OCI-LY3 (cell line): ENCODE measurements at regions not wholly inside any gene's neighbourhood (a gene's known extent, or its start where the extent isn't known, plus 50 kb on each side); places are given as distances from the start of the nearest gene placed in this dataset.

Experiments used
- H2AFZ ChIP-seq: fragments of 200-600, 300-600 bp; shearing (Covaris generic); 2 replicates; pipeline ENCODE4 v1.6.0; 2014; ENCODE audit warnings: antibody characterized with exemption, low read depth, low read length
- H3K27ac ChIP-seq: fragments of 200-600, 300-600 bp; sonication (generic); 2 replicates; pipeline ENCODE4 v1.5.1; 2014; ENCODE audit warnings: mild to moderate bottlenecking, low read length, moderate library complexity, mixed read lengths
- H3K27me3 ChIP-seq: fragments of 200-600, 300-600 bp; sonication (generic); 2 replicates; pipeline ENCODE4 v1.6.1; 2014; ENCODE audit warnings: low read depth, low read length, mixed read lengths
- H3K36me3 ChIP-seq: fragments of 200-600, 300-600 bp; sonication (generic); replicated peaks from 2 replicates; pipeline ENCODE3; 2014; ENCODE audit warnings: low read depth, low read length, mixed read lengths
- H3K4me1 ChIP-seq: fragments of 300-600, 200-600 bp; sonication (generic); 2 replicates; pipeline ENCODE4 v1.6.1; 2014; ENCODE audit warnings: low read length, mixed read lengths
- H3K4me2 ChIP-seq: fragments of 200-600, 300-600 bp; sonication (generic); 2 replicates; pipeline ENCODE4 v1.6.1; 2014; ENCODE audit warnings: low read length, mixed read lengths
- H3K4me3 ChIP-seq: fragments of 300-600, 200-600 bp; sonication (generic); 2 replicates; pipeline ENCODE4 v1.5.1; 2014; ENCODE audit warnings: antibody characterized with exemption, mild to moderate bottlenecking, low read length, moderate library complexity
- H3K79me2 ChIP-seq: fragments of 300-600, 200-600 bp; shearing (Covaris generic); 2 replicates; pipeline ENCODE4 v1.6.1; 2014; ENCODE audit warnings: mild to moderate bottlenecking, low read length, mixed read lengths
- H3K9ac ChIP-seq: fragments of 300-600, 200-600 bp; shearing (Covaris generic); 2 replicates; pipeline ENCODE4 v1.6.0; 2014; ENCODE audit warnings: mild to moderate bottlenecking, low read length, moderate library complexity
- H3K9me3 ChIP-seq: fragments of 200-600, 300-600 bp; shearing (Covaris generic); 2 replicates; pipeline ENCODE4 v1.6.1; 2014; ENCODE audit warnings: low read length, mixed read lengths; ENCODE audit not compliant: insufficient read depth
- H4K20me1 ChIP-seq: fragments of 200-600, 300-600 bp; sonication (generic); 2 replicates; pipeline ENCODE4 v1.6.1; 2016; ENCODE audit warnings: low read length, mixed read lengths; ENCODE audit not compliant: insufficient read depth
- CTCF ChIP-seq: fragments of 200-600, 300-600 bp; sonication (generic); IDR thresholded peaks from 2 replicates; pipeline ENCODE4 v1.5.1; 2014; ENCODE audit warnings: antibody characterized with exemption, low read length, low read depth
- EZH2phosphoT487 ChIP-seq: fragments of 200-600 bp; shearing (Covaris generic); IDR thresholded peaks from 2 replicates; pipeline ENCODE4 v1.6.1; 2018; ENCODE audit warnings: antibody characterized with exemption, mixed run types, low read depth

GRCh38 chr10:4775808-4776207, 50.2 kb upstream of the AKR1E2 start:
- no peak for TF ChIP-seq CTCF
- TF ChIP-seq EZH2phosphoT487: no peak
- no peaks in the 10 kb centered on the region for H3K36me3 ChIP-seq
- H3K27ac ChIP-seq: peak overlapping the region; percentile 46
- H3K27me3 ChIP-seq: no peaks in the 10 kb centered on the region
- peak overlapping the region; percentile 58 for H3K4me2 ChIP-seq
- no peaks in the 10 kb centered on the region for H3K79me2 ChIP-seq
- peak overlapping the region; percentile 13 for H3K4me3 ChIP-seq
- no peak overlapping the region for H3K9ac ChIP-seq
- no peak overlapping the region for H2AFZ ChIP-seq
- peaks cover 16% of the 10 kb centered on the region for H3K4me1 ChIP-seq
- H3K9me3 ChIP-seq: no peaks in the 10 kb centered on the region
- no peaks in the 10 kb centered on the region for H4K20me1 ChIP-seq

GRCh38 chr10:4772202-4772570, 53.8 kb upstream of the AKR1E2 start:
- no peak overlapping the region for H3K4me3 ChIP-seq
- no peaks in the 10 kb centered on the region for H4K20me1 ChIP-seq
- H2AFZ ChIP-seq: no peak overlapping the region
- no peak for TF ChIP-seq EZH2phosphoT487
- no peaks in the 10 kb centered on the region for H3K9me3 ChIP-seq
- H3K27ac ChIP-seq: no peak overlapping the region
- no peaks in the 10 kb centered on the region for H3K79me2 ChIP-seq
- H3K4me1 ChIP-seq: peaks cover 16% of the 10 kb centered on the region
- no peak overlapping the region for H3K9ac ChIP-seq
- no peaks in the 10 kb centered on the region for H3K27me3 ChIP-seq
- H3K4me2 ChIP-seq: no peak overlapping the region
- H3K36me3 ChIP-seq: no peaks in the 10 kb centered on the region

DNA sequence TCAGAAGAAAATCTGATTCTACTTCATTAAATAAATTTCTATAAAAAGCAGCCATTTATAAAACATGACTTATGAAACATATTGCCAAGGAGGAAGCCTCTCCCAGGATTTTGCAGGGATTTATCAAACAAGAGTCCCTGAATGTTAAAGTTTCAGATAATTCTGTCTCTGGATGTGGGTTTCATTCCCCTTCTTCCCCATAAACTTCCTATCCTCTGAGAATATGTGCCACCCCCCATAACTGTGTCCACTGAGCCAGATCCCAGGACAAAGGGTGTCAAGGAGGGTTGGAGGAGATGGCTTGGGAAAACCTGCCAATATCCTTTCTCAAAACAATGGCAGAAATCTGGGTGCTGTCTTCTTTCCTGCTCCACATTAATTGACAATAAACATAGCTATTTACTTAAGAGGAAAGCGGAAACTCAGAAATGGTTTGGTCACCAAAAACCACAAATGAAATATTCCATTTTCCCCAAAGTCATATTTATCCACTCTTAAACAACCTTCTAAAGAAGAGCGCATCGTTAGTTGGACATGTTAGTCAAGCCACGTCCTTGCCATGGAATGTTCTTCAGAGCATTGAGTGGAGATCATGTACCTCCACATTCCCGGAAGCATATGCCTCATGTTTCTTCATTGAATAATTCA, 54.3 kb upstream of the AKR1E2 start:
- H3K9me3 ChIP-seq: no peaks in the 10 kb centered on the region
- H4K20me1 ChIP-seq: no peaks in the 10 kb centered on the region
- no peak overlapping the region for H3K4me3 ChIP-seq
- H3K36me3 ChIP-seq: no peaks in the 10 kb centered on the region
- no peak overlapping the region for H2AFZ ChIP-seq
- H3K27ac ChIP-seq: no peak overlapping the region
- no peak overlapping the region for H3K4me2 ChIP-seq
- no peaks in the 10 kb centered on the region for H3K27me3 ChIP-seq
- peaks cover 12% of the 10 kb centered on the region for H3K4me1 ChIP-seq
- no peak for TF ChIP-seq EZH2phosphoT487
- no peak for TF ChIP-seq CTCF
- H3K9ac ChIP-seq: no peak overlapping the region
- H3K79me2 ChIP-seq: no peaks in the 10 kb centered on the region

DNA sequence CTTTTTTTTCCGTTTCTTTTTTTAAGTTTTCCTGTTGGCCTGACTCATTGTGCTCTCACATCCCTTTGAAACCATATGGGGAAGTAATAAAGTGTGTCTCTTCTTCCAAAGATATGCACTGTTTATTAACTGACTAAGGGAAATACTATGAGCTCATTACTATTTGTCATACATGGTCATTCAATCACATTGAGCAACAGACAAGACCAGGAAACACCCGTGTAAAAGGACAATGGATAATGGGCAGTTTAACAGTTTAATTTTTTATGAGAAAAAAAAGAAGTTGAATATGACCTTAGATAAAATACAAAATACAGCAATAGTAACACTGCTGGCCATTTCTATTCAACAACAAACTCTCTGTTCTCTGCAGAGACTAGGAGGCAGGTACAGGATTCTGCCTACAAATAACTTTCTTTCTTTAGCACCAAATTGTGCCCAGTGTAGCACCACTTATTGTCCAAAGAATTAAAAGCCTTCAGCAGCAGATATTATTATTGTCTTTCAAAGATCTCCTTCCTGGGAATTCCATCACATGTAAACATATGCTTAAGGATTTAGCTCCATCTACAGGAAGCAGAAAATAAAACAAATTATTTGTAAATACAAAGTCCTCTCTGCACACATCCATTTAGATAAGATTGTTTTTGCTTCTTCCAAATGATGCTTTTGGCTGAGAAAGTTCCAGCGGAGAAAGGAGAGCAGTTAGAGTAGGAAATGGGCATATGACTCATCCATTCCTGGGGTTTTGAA, 55.0 kb upstream of the AKR1E2 start:
- no peak overlapping the region for H3K9ac ChIP-seq
- H4K20me1 ChIP-seq: no peaks in the 10 kb centered on the region
- H3K27me3 ChIP-seq: no peaks in the 10 kb centered on the region
- H3K27ac ChIP-seq: no peak overlapping the region
- H3K9me3 ChIP-seq: no peaks in the 10 kb centered on the region
- H3K79me2 ChIP-seq: no peaks in the 10 kb centered on the region
- H3K4me2 ChIP-seq: no peak overlapping the region
- no peaks in the 10 kb centered on the region for H3K36me3 ChIP-seq
- peaks cover 5% of the 10 kb centered on the region for H3K4me1 ChIP-seq
- peak; percentile 46 for TF ChIP-seq CTCF
- no peak for TF ChIP-seq EZH2phosphoT487
- no peak overlapping the region for H2AFZ ChIP-seq
- H3K4me3 ChIP-seq: no peak overlapping the region
